CD4-positive, alpha-beta T cell treated with Interleukin-10 for 1 hour (primary cell): ENCODE measurements at regions not wholly inside any gene's neighbourhood (a gene's known extent, or its start where the extent isn't known, plus 50 kb on each side); places are given as distances from the start of the nearest gene placed in this dataset.

Source experiments
- DNase-seq: peaks from one replicate; pipeline ENCODE4 v3.0.0-alpha.2; 2020

- DNase-seq, result no peak
Observed at GRCh38 chr4:138078751-138079520, 163.2 kb downstream of the SLC7A11 start.

- DNase-seq, result no peak
Observed at GRCh38 chr4:138078253-138078652, 163.9 kb downstream of the SLC7A11 start.

GRCh38 chr4:138076561-138076960 lies 165.6 kb downstream of the SLC7A11 start:
- DNase-seq, result no peak

- no peak for DNase-seq
Observed at GRCh38 chr4:138070816-138071215, 171.3 kb downstream of the SLC7A11 start.

GRCh38 chr4:138063581-138063980 lies 178.6 kb downstream of the SLC7A11 start:
- DNase-seq, result no peak

- no peak for DNase-seq
Observed at GRCh38 chr4:138062929-138063328, 179.2 kb downstream of the SLC7A11 start.

- DNase-seq, result no peak
Observed at GRCh38 chr4:138056541-138056940, 185.6 kb downstream of the SLC7A11 start.

GRCh38 chr4:138055890-138056289 lies 186.3 kb downstream of the SLC7A11 start:
- DNase-seq, result no peak

- DNase-seq, result no peak
Observed at GRCh38 chr4:138053641-138054301, 188.4 kb downstream of the SLC7A11 start.

GRCh38 chr4:138052806-138053632 lies 189.1 kb downstream of the SLC7A11 start:
- no peak for DNase-seq

- DNase-seq, result no peak
Observed at GRCh38 chr4:138051157-138051556, 191.0 kb downstream of the SLC7A11 start.

- no peak for DNase-seq
Observed at GRCh38 chr4:138050601-138051000, 191.5 kb downstream of the SLC7A11 start.

- DNase-seq, result no peak
Observed at GRCh38 chr4:138049355-138049754, 192.8 kb downstream of the SLC7A11 start.

- DNase-seq, result no peak
Observed at GRCh38 chr4:138047290-138047689, 194.9 kb downstream of the SLC7A11 start.

GRCh38 chr4:138045036-138045435 lies 197.1 kb downstream of the SLC7A11 start:
- DNase-seq, result no peak

GRCh38 chr4:138039010-138039409 lies 203.1 kb downstream of the SLC7A11 start:
- DNase-seq, result no peak

GRCh38 chr4:138037696-138038095 lies 204.5 kb downstream of the SLC7A11 start:
- no peak for DNase-seq

GRCh38 chr4:138035781-138036258 lies 206.3 kb downstream of the SLC7A11 start:
- DNase-seq, result peak; percentile 2

GRCh38 chr4:138034871-138035270 lies 207.3 kb downstream of the SLC7A11 start:
- no peak for DNase-seq

GRCh38 chr4:138032222-138032621 lies 209.9 kb downstream of the SLC7A11 start:
- no peak for DNase-seq

- DNase-seq, result no peak
Observed at GRCh38 chr4:138030375-138030774, 211.8 kb downstream of the SLC7A11 start.

- DNase-seq, result no peak
Observed at GRCh38 chr4:138028923-138029322, 213.2 kb downstream of the SLC7A11 start.

GRCh38 chr4:138021139-138021830 lies 220.9 kb downstream of the SLC7A11 start:
- DNase-seq, result no peak
